ENCODE measurements at regions not wholly inside any gene's neighbourhood (a gene's known extent, or its start where the extent isn't known, plus 50 kb on each side); places are given as distances from the start of the nearest gene placed in this dataset.

DNA sequence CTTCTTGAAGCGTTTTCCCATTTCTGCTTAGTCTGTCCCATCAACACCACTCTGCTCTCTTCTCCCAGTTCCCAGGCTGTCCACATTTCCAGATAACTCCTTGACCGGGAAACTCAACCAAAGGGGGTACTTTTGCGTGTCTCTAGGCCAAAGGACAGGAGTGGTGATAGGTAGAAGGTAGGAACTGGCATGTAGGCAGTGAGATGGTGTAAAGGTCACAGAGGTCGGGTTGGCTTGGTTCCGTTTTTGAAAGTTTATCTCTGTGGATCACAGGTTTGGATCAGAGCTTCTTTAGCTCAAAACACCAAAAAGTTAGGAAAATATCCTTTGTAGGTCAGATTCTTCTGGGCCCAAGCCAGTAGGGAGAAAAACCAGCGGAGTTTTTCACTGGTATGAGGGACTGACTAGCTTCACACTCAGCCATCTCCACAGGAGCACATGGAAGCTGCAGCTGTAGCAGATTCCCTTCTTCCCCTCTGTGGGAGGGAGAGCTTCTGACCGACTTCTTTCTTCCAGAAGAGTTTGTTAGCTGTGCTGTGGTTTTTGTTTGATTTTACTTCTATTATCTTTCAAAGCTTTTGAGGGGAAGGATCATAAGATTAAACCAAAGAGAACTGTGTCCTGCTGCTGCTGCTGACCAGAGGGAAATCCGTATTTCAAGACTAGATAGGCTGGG lies 98.4 kb upstream of the DMRT1 start:
- TF ChIP-seq, protein P1, sequence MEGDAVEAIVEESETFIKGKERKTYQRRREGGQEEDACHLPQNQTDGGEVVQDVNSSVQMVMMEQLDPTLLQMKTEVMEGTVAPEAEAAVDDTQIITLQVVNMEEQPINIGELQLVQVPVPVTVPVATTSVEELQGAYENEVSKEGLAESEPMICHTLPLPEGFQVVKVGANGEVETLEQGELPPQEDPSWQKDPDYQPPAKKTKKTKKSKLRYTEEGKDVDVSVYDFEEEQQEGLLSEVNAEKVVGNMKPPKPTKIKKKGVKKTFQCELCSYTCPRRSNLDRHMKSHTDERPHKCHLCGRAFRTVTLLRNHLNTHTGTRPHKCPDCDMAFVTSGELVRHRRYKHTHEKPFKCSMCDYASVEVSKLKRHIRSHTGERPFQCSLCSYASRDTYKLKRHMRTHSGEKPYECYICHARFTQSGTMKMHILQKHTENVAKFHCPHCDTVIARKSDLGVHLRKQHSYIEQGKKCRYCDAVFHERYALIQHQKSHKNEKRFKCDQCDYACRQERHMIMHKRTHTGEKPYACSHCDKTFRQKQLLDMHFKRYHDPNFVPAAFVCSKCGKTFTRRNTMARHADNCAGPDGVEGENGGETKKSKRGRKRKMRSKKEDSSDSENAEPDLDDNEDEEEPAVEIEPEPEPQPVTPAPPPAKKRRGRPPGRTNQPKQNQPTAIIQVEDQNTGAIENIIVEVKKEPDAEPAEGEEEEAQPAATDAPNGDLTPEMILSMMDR (IDR thresholded peaks at IDR 0.05) = no peak
- TF ChIP-seq POLR2AphosphoS5 (IDR thresholded peaks at IDR 0.05) = no peak
- TF ChIP-seq POLR2A (IDR thresholded peaks at IDR 0.05) = no peak
- no peak for TF ChIP-seq EP300 (IDR thresholded peaks at IDR 0.05)
